H1 (cell line): ENCODE measurements at regions not wholly inside any gene's neighbourhood (a gene's known extent, or its start where the extent isn't known, plus 50 kb on each side); places are given as distances from the start of the nearest gene placed in this dataset.

Source experiments
- CTCF ChIA-PET: fragments of 300-600 bp; sonication (Branson Sonifier 250); formaldehyde crosslinking; loops from one replicate; lab custom pipeline; 2021; ENCODE audit not compliant: partially characterized antibody; lab: Charles Lee
- POLR2A ChIA-PET: fragments of 300-600 bp; sonication (Branson Sonifier 250); formaldehyde crosslinking; loops from one replicate; lab custom pipeline; 2021; ENCODE audit warnings: inconsistent platforms; ENCODE audit not compliant: partially characterized antibody; lab: Charles Lee
- DNase-seq, 2 experiments: peaks; one replicate each; pipeline versions ENCODE4 v3.0.0 to v3.0.0-alpha.2; 2010 to 2022; ENCODE audit warnings: low spot score in 2 of 2, low read depth in 1 of 2, mixed read lengths in 1 of 2
- FAIRE-seq: peaks from 2 replicates; lab custom pipeline; 2011; peaks lifted over from hg19 to GRCh38; lab: Jason Lieb, UNC
- H2AFZ ChIP-seq: 2 replicates; pipeline ENCODE4 v1.8.1; 2012; ENCODE audit warnings: low read length, inconsistent platforms
- H2AK5ac ChIP-seq: 2 replicates; pipeline ENCODE4 v1.6.1; 2013; ENCODE audit warnings: low read depth, low read length
- H2BK120ac ChIP-seq: replicated peaks from 2 replicates; pipeline ENCODE3; 2013; ENCODE audit warnings: low read depth, low read length, inconsistent platforms
- H2BK12ac ChIP-seq: 2 replicates; pipeline ENCODE4 v1.6.1; 2013; ENCODE audit warnings: low read depth, low read length
- H2BK15ac ChIP-seq: 2 replicates; pipeline ENCODE4 v1.6.1; 2013; ENCODE audit warnings: low read length
- H2BK20ac ChIP-seq: 2 replicates; pipeline ENCODE4 v1.6.1; 2013; ENCODE audit warnings: low read length
- H2BK5ac ChIP-seq: 2 replicates; pipeline ENCODE4 v1.6.1; 2013; ENCODE audit warnings: low read depth, low read length
- H3K14ac ChIP-seq: 2 replicates; pipeline ENCODE4 v1.6.1; 2013; ENCODE audit warnings: inconsistent platforms; ENCODE audit not compliant: insufficient read length
- H3K18ac ChIP-seq: 2 replicates; pipeline ENCODE4 v1.6.1; 2013; ENCODE audit warnings: low read length; ENCODE audit errors: extremely low read depth
- H3K23ac ChIP-seq: 2 replicates; pipeline ENCODE4 v1.6.1; 2013; ENCODE audit warnings: inconsistent platforms; ENCODE audit not compliant: insufficient read length
- H3K23me2 ChIP-seq: 2 replicates; pipeline ENCODE4 v1.6.1; 2013; ENCODE audit warnings: low read depth, low read length
- H3K27ac ChIP-seq: 2 replicates; pipeline ENCODE4 v1.6.1; 2011; ENCODE audit warnings: low read depth, low read length, inconsistent platforms
- H3K27me3 ChIP-seq, 4 experiments: replicated peaks in 1 of 4; 1 replicate in 1 of 4; 2 replicates in 3 of 4; pipeline versions ENCODE4 v1.6.1 to v1.8.1; 2011 to 2013; ENCODE audit warnings: low read length in 3 of 4, mild to moderate bottlenecking in 3 of 4, inconsistent platforms in 2 of 4, mixed read lengths in 2 of 4, moderate library complexity in 1 of 4; ENCODE audit not compliant: control insufficient read depth in 3 of 4, insufficient read depth in 3 of 4; ENCODE audit errors: extremely low read depth in 1 of 4
- H3K36me3 ChIP-seq, 4 experiments: 2 replicates each; pipeline versions ENCODE4 v1.6.1 to v1.8.1; 2011 to 2013; ENCODE audit warnings: mild to moderate bottlenecking in 4 of 4, low read length in 3 of 4, moderate library complexity in 2 of 4, control low read depth in 1 of 4, inconsistent platforms in 1 of 4; ENCODE audit not compliant: insufficient read depth in 4 of 4, control insufficient read depth in 2 of 4
- H3K4ac ChIP-seq: replicated peaks from 2 replicates; pipeline ENCODE3; 2013; ENCODE audit warnings: low read length, low read depth, mixed read lengths, inconsistent platforms; ENCODE audit not compliant: insufficient read length
- H3K4me1 ChIP-seq, 4 experiments: replicated peaks in 1 of 4; 1 replicate in 1 of 4; 2 replicates in 3 of 4; pipeline versions ENCODE4 v1.6.1 to v1.8.1; 2011 to 2013; ENCODE audit warnings: low read length in 3 of 4, inconsistent platforms in 2 of 4, mixed read lengths in 1 of 4; ENCODE audit not compliant: insufficient read depth in 4 of 4, control insufficient read depth in 3 of 4
- H3K4me2 ChIP-seq, 2 experiments: 2 replicates each; pipeline versions ENCODE4 v1.6.1 to v1.8.1; 2011 to 2013; ENCODE audit warnings: low read depth in 2 of 2, low read length in 2 of 2, control low read depth in 1 of 2, inconsistent platforms in 1 of 2, mild to moderate bottlenecking in 1 of 2; ENCODE audit not compliant: insufficient read depth in 1 of 2
- H3K4me3 ChIP-seq, 4 experiments: fragments of 200-600, 300-600 bp in 1 of 4; sonication (generic), shearing (Covaris generic), sonication (Bioruptor Twin) in 1 of 4; 2 replicates each; pipeline versions ENCODE4 v1.5.1 to v1.8.1; 2011 to 2016; ENCODE audit warnings: low read length in 4 of 4, low read depth in 3 of 4, control low read depth in 2 of 4, inconsistent platforms in 2 of 4, mild to moderate bottlenecking in 2 of 4, mixed read lengths in 1 of 4, moderate library complexity in 1 of 4; ENCODE audit not compliant: insufficient read depth in 2 of 4; ENCODE audit errors: extremely low read depth in 1 of 4
- H3K56ac ChIP-seq: replicated peaks from 2 replicates; pipeline ENCODE3; 2013; ENCODE audit warnings: low read depth, mild to moderate bottlenecking, mixed read lengths, low read length, inconsistent platforms; ENCODE audit not compliant: insufficient read length
- H3K79me1 ChIP-seq: 2 replicates; pipeline ENCODE4 v1.6.1; 2013; ENCODE audit warnings: low read depth, low read length, control low read depth
- H3K79me2 ChIP-seq, 2 experiments: 2 replicates each; pipeline versions ENCODE4 v1.6.1 to v1.8.1; 2012 to 2013; ENCODE audit warnings: low read length in 2 of 2, mild to moderate bottlenecking in 2 of 2, inconsistent platforms in 1 of 2; ENCODE audit not compliant: insufficient read depth in 2 of 2, control insufficient read depth in 1 of 2
- H3K9ac ChIP-seq, 4 experiments: replicated peaks in 1 of 4; 1 replicate in 1 of 4; 2 replicates in 3 of 4; pipeline versions ENCODE4 v1.6.1 to v1.8.1; 2011 to 2013; ENCODE audit warnings: low read depth in 3 of 4, low read length in 3 of 4, control low read depth in 2 of 4, mild to moderate bottlenecking in 2 of 4, moderate library complexity in 2 of 4, inconsistent platforms in 1 of 4; ENCODE audit errors: extremely low read depth in 1 of 4
- H3K9me3 ChIP-seq, 2 experiments: 2 replicates each; pipeline versions ENCODE4 v1.6.1 to v1.8.1; 2012 to 2013; ENCODE audit warnings: mild to moderate bottlenecking in 2 of 2, moderate library complexity in 2 of 2, control low read depth in 1 of 2, inconsistent platforms in 1 of 2, low read depth in 1 of 2, low read length in 1 of 2, mixed read lengths in 1 of 2; ENCODE audit not compliant: insufficient read depth in 2 of 2
- H4K20me1 ChIP-seq, 2 experiments: replicated peaks in 1 of 2; 2 replicates each; pipeline versions ENCODE3 to v1.8.1; 2011 to 2013; ENCODE audit warnings: inconsistent platforms in 2 of 2, low read length in 2 of 2, mild to moderate bottlenecking in 1 of 2; ENCODE audit not compliant: insufficient read depth in 2 of 2, control insufficient read depth in 1 of 2
- H4K5ac ChIP-seq: 2 replicates; pipeline ENCODE4 v1.6.1; 2013; ENCODE audit warnings: low read length, low read depth, mixed read lengths, inconsistent platforms; ENCODE audit not compliant: insufficient read length
- H4K8ac ChIP-seq: 2 replicates; pipeline ENCODE4 v1.8.0; 2013; ENCODE audit warnings: mild to moderate bottlenecking, moderate library complexity, low read length, inconsistent platforms; ENCODE audit not compliant: insufficient read depth; ENCODE audit errors: extremely low read depth
- H4K91ac ChIP-seq: replicated peaks from 2 replicates; pipeline ENCODE3; 2013; ENCODE audit warnings: low read length, mixed read lengths, inconsistent platforms; ENCODE audit not compliant: insufficient read length
- HDAC2 ChIP-seq, 2 experiments: fragments of 300-600 bp in 1 of 2; sonication (generic) in 1 of 2; IDR thresholded peaks; 2 replicates each; pipeline ENCODE4 v1.6.1; 2011 to 2012; ENCODE audit warnings: low read depth in 2 of 2, low read length in 2 of 2, mild to moderate bottlenecking in 2 of 2, moderate library complexity in 2 of 2, borderline replicate concordance in 1 of 2, inconsistent platforms in 1 of 2
- TAF7 ChIP-seq: optimal IDR thresholded peaks from 2 replicates; pipeline ENCODE3; 2011; ENCODE audit warnings: low read depth, mild to moderate bottlenecking, inconsistent platforms, low read length, moderate library complexity, borderline replicate concordance
- WGBS, 2 experiments: shearing (Covaris generic) in 1 of 2; methylation state at CpG; one replicate each; pipeline versions ENCODE4 v1.1.6 to v1.1.7; 2013 to 2015; ENCODE audit warnings: low lambda C conversion rate in 2 of 2, mixed read lengths in 2 of 2, inconsistent platforms in 1 of 2, low coverage in 1 of 2, missing lambda C conversion rate in 1 of 2; ENCODE audit not compliant: insufficient replicate concordance in 2 of 2, insufficient coverage in 1 of 2, insufficient read length in 1 of 2; ENCODE audit errors: extremely low coverage in 1 of 2, missing lambda C conversion rate in 1 of 2; 5-methylcytosine and 5-hydroxymethylcytosine counted together

GRCh38 chr10:27603104-27603503 is 99.0 kb downstream of the RAB18 start:
- Histone ChIP-seq H3K4me3 (no peak overlapping the region), H3K56ac (no peak overlapping the region), H3K36me3 (no peaks in the 10 kb centered on the region), H3K9me3 (no peaks in the 10 kb centered on the region), H3K14ac (no peak overlapping the region), H3K23ac (no peak overlapping the region), H2AK5ac (no peak overlapping the region), H3K18ac (no peak overlapping the region), H3K79me1 (no peaks in the 10 kb centered on the region), H2BK12ac (no peak overlapping the region), H4K5ac (no peak overlapping the region), H3K27ac (no peak overlapping the region), H2BK20ac (no peak overlapping the region), H3K9ac (no peak overlapping the region), H2BK120ac (no peak overlapping the region), H3K4ac (no peak overlapping the region), H2AFZ (no peak overlapping the region), H3K27me3 (no peaks in the 10 kb centered on the region), H4K20me1 (no peaks in the 10 kb centered on the region), H4K91ac (no peak overlapping the region), H3K23me2 (no peaks in the 10 kb centered on the region), H2BK5ac (no peak overlapping the region), H3K79me2 (no peaks in the 10 kb centered on the region), H3K4me2 (no peak overlapping the region), H2BK15ac (no peak overlapping the region), H3K4me1 (no peaks in the 10 kb centered on the region), H4K8ac (no peak overlapping the region)
- WGBS, 2 experiments = 88% methylated on average over 1 of the region's 1 CpG; no CpG with 5 or more reads in 1 of the 2 experiments
- POLR2A ChIA-PET = interaction anchor here (0.5 kb wide), 1 partner anchor 511 kb away, joined by 3 read pairs; no protein-coding TSS in a partner anchor
- CTCF ChIA-PET = interaction anchor here (0.8 kb wide), 1 partner anchor 41 kb away, joined by 3 read pairs; no protein-coding TSS in a partner anchor
- FAIRE-seq (no peak), DNase-seq (no peak)
- TF ChIP-seq TAF7 (no peak), HDAC2 (IDR thresholded peaks at IDR 0.05; ENCODE audit: borderline replicate concordance in 1 of 2, low read depth in 2 of 2, low read length in 2 of 2) (no peak)
